Stimulated activated effector memory CD8-positive, alpha-beta T cell treated with anti-CD3 and anti-CD28 coated beads, Interleukin-12 subunit alpha, Interleukin-12 subunit beta, amount 100 ng/mL, for 72 hours (primary cell): ENCODE measurements at regions not wholly inside any gene's neighbourhood (a gene's known extent, or its start where the extent isn't known, plus 50 kb on each side); places are given as distances from the start of the nearest gene placed in this dataset.

Experiments
- ATAC-seq: fragments of 150-1000 bp; cut with Tn5 transposase; 2 replicates; pipeline ENCODE4 v1.10.0; 2021
- DNase-seq, 2 donors: peaks; one replicate each; pipeline ENCODE4 v3.0.0; 2021 to 2022; ENCODE audit warnings: low spot score in 2 of 2
- H3K27ac Mint-ChIP-seq: one replicate; pipeline ENCODE4 v1.8.0; 2022; ENCODE audit warnings: mild to moderate bottlenecking, mixed read lengths
- H3K36me3 Mint-ChIP-seq: one replicate; pipeline ENCODE4 v1.8.0; 2022; ENCODE audit warnings: mild to moderate bottlenecking, mixed read lengths
- H3K4me1 Mint-ChIP-seq: one replicate; pipeline ENCODE4 v1.8.0; 2022; ENCODE audit warnings: mixed read lengths
- H3K4me3 Mint-ChIP-seq: one replicate; pipeline ENCODE4 v1.8.0; 2022; ENCODE audit warnings: mild to moderate bottlenecking, mixed read lengths
- H3K9me3 Mint-ChIP-seq: one replicate; pipeline ENCODE4 v1.8.0; 2022; ENCODE audit warnings: mixed read lengths

GRCh38 chr4:186918466-186918865 is 194.8 kb upstream of the FAT1 start:
- Mint-ChIP-seq H3K36me3 (no peaks in the 10 kb centered on the region), H3K27ac (no peak overlapping the region), H3K4me1 (no peaks in the 10 kb centered on the region), H3K9me3 (peaks cover 12% of the 10 kb centered on the region), H3K4me3 (no peak overlapping the region)
- DNase-seq, result no peak
- ATAC-seq, result no peak

DNA sequence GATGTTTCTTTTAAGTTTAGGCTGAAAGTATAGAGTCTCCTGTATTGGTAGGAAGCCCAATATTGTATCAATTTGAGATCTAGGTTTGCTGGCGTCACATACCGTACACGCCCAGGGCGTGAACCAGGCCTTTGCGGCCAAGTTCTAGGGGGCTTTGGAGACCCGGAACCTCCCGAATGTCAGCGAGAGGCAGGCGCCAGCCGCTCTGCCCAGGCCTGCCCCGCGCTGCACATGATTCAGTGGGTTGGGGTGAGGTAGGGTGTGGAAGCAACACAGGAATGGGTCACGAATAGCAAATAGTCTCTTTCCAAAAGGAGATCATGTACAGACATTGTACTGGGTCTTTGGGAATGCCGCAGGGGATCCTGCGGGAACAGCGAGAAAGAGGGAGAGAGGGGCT is 195.7 kb upstream of the FAT1 start:
- Mint-ChIP-seq H3K36me3 (no peaks in the 10 kb centered on the region), H3K27ac (no peak overlapping the region)

DNA sequence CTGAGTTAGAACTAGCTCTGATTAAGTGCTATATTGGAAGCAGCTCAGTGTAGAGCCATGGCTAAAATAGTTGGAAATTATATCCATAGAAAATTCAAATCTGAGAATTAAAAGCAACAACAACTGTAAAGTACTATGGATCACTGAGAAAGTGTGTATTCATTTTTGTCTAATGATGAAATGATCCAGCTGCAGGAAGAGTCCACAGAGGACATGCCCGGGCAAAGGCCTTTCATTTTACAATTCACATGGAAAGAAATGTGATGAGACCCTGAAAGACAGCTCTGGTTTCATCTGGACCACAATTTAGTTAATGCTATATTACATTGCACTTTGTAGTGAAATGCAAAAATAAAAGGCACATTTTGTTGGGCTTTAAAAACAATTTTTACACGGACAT is 196.8 kb upstream of the FAT1 start:
- no peak overlapping the region for H3K27ac Mint-ChIP-seq
- no peak overlapping the region for H3K4me3 Mint-ChIP-seq
- no peak for DNase-seq
- H3K36me3 Mint-ChIP-seq, result no peaks in the 10 kb centered on the region
- ATAC-seq, result no peak
- H3K4me1 Mint-ChIP-seq, result no peaks in the 10 kb centered on the region
- H3K9me3 Mint-ChIP-seq, result peaks cover 8% of the 10 kb centered on the region

More for the DNA sequence above, 195.7 kb upstream of the FAT1 start:
- H3K4me1 Mint-ChIP-seq, result no peaks in the 10 kb centered on the region
- ATAC-seq, result no peak
- no peak overlapping the region for H3K4me3 Mint-ChIP-seq
- peaks cover 10% of the 10 kb centered on the region for H3K9me3 Mint-ChIP-seq
- DNase-seq, result no peak

- Mint-ChIP-seq H3K9me3 (peaks cover 8% of the 10 kb centered on the region), H3K27ac (no peak overlapping the region), H3K4me3 (no peak overlapping the region), H3K4me1 (no peaks in the 10 kb centered on the region), H3K36me3 (no peaks in the 10 kb centered on the region)
- no peak for DNase-seq
- no peak for ATAC-seq
These were observed 197.3 kb upstream of the FAT1 start for GRCh38 chr4:186920992-186921391.

DNA sequence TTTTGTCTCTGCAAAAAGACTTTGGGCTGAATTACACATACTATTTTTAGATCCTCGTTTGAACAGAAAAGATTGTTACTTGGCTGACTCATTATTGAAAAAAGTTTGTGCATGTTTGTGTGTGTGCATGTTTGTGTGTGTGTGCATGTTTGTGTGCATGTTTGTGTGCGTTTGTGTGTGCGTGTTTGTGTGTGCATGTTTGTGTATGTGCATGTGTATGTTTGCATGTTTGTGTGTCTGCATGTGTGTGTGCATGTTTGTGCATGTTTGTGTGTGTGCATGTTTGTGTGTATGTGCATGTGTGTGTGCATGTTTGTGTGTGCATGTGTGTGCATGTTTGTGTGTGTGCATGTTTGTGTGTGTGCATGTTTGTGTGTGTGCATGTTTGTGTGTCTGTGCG is 201.1 kb upstream of the FAT1 start:
- no peak overlapping the region for H3K4me3 Mint-ChIP-seq
- no peaks in the 10 kb centered on the region for H3K9me3 Mint-ChIP-seq
- ATAC-seq, result no peak
- H3K27ac Mint-ChIP-seq, result no peak overlapping the region
- no peaks in the 10 kb centered on the region for H3K4me1 Mint-ChIP-seq
- H3K36me3 Mint-ChIP-seq, result no peaks in the 10 kb centered on the region
- no peak for DNase-seq

GRCh38 chr4:186927624-186928023 is 204.0 kb upstream of the FAT1 start:
- no peaks in the 10 kb centered on the region for H3K36me3 Mint-ChIP-seq
- H3K27ac Mint-ChIP-seq, result no peak overlapping the region
- H3K4me3 Mint-ChIP-seq, result no peak overlapping the region
- peaks cover 5% of the 10 kb centered on the region for H3K9me3 Mint-ChIP-seq
- H3K4me1 Mint-ChIP-seq, result no peaks in the 10 kb centered on the region
- ATAC-seq (no peak), DNase-seq (no peak)

DNA sequence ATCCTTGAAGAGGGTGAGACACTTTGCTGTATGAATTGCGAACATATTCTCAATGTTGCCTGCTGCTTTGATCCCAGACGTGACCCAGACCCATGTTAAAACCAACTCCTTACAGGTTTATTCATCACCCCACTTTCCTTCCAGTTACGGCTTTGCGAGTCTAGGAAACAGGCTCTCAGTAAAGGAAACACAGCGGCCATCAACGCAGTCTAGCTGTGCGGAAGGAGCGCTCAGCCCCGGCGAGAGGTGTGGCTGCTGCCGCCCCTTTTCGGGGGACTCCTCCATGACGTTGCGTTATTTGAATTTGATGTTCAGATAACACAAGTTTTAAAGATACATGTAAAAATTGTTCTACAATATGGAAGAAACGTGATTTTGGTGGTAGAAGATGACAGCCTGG is 206.4 kb upstream of the FAT1 start:
- no peaks in the 10 kb centered on the region for H3K36me3 Mint-ChIP-seq
- H3K27ac Mint-ChIP-seq, result no peak overlapping the region
- H3K9me3 Mint-ChIP-seq, result peaks cover 9% of the 10 kb centered on the region
- no peaks in the 10 kb centered on the region for H3K4me1 Mint-ChIP-seq
- H3K4me3 Mint-ChIP-seq, result no peak overlapping the region
- ATAC-seq (no peak), DNase-seq (no peak)

GRCh38 chr4:186931519-186931918 is 207.9 kb upstream of the FAT1 start:
- no peak for DNase-seq

DNA sequence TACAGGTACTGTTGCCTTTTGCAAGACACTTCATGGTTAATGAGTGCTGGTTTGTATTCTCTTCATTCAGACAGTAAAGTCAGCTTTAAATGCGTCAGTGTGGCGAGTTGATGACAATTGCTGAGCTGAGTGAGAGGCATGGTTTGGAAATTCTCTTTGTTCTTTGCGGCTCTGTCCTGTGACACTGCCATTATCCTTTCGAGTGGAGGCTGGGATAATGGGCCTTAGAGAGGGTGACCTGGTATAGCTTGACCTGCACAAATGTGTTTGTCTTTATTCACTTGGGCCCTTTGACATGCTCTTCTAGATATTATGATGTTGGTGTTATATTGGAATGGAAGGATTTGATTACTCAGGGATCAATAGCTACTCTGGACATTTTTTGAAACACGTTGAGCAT is 208.5 kb upstream of the FAT1 start:
- ATAC-seq, result no peak
- Mint-ChIP-seq H3K4me1 (no peaks in the 10 kb centered on the region), H3K4me3 (no peak overlapping the region), H3K36me3 (no peaks in the 10 kb centered on the region), H3K9me3 (peaks cover 9% of the 10 kb centered on the region), H3K27ac (no peak overlapping the region)
- DNase-seq, result no peak

More at GRCh38 chr4:186931519-186931918, 207.9 kb upstream of the FAT1 start:
- Mint-ChIP-seq H3K9me3 (peaks cover 9% of the 10 kb centered on the region), H3K27ac (no peak overlapping the region), H3K4me3 (no peak overlapping the region), H3K4me1 (no peaks in the 10 kb centered on the region), H3K36me3 (no peaks in the 10 kb centered on the region)
- no peak for ATAC-seq

- ATAC-seq (no peak), DNase-seq (no peak)
- Mint-ChIP-seq H3K4me3 (no peak overlapping the region), H3K4me1 (no peaks in the 10 kb centered on the region), H3K27ac (no peak overlapping the region), H3K36me3 (no peaks in the 10 kb centered on the region), H3K9me3 (peaks cover 10% of the 10 kb centered on the region)
These were observed 209.1 kb upstream of the FAT1 start for GRCh38 chr4:186932631-186933187.

- no peaks in the 10 kb centered on the region for H3K36me3 Mint-ChIP-seq
- no peak overlapping the region for H3K27ac Mint-ChIP-seq
- no peak for DNase-seq
- no peak overlapping the region for H3K4me3 Mint-ChIP-seq
- H3K4me1 Mint-ChIP-seq, result no peaks in the 10 kb centered on the region
- ATAC-seq, result no peak
- peaks cover 19% of the 10 kb centered on the region for H3K9me3 Mint-ChIP-seq
These were observed 210.6 kb upstream of the FAT1 start for GRCh38 chr4:186934244-186934643.

DNA sequence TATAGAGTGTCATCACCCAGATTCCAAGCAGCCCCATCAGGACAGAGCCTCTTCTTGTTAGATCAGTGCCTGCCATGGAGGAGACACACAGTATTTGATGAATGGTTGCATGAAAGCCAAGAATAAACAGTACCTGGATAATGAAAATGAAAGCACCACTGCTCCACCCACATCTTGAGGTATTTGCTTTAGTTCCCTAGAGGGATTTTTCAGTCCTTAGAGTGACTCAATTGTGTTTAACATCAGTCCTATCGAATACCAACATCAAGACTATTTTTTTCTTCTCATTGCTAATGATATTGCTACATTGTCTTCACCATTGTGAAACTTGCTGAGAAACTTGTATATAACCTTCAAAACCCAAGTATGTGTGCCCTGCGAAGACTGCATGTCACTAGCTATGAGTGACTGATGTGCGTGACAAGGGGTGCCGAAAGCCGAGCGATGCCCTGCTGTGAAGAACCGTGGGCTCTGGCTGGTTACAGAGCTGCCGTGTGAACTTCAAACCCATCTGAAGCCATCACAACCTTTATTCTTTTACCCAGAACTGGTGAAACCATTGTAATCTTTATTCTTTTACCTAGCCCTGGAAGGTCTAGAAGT is 211.3 kb upstream of the FAT1 start:
- no peaks in the 10 kb centered on the region for H3K4me1 Mint-ChIP-seq
- ATAC-seq (no peak), DNase-seq (no peak)
- no peak overlapping the region for H3K27ac Mint-ChIP-seq
- peaks cover 19% of the 10 kb centered on the region for H3K9me3 Mint-ChIP-seq
- no peak overlapping the region for H3K4me3 Mint-ChIP-seq
- H3K36me3 Mint-ChIP-seq, result no peaks in the 10 kb centered on the region

- Mint-ChIP-seq H3K9me3 (peaks cover 16% of the 10 kb centered on the region), H3K27ac (no peak overlapping the region), H3K36me3 (no peaks in the 10 kb centered on the region), H3K4me3 (no peak overlapping the region), H3K4me1 (no peaks in the 10 kb centered on the region)
- DNase-seq (no peak), ATAC-seq (no peak)
These were observed 212.2 kb upstream of the FAT1 start for GRCh38 chr4:186935901-186936300.

- H3K27ac Mint-ChIP-seq, result no peak overlapping the region
- peaks cover 16% of the 10 kb centered on the region for H3K9me3 Mint-ChIP-seq
- ATAC-seq, result no peak
- no peak overlapping the region for H3K4me3 Mint-ChIP-seq
- no peaks in the 10 kb centered on the region for H3K36me3 Mint-ChIP-seq
- no peak for DNase-seq
- no peaks in the 10 kb centered on the region for H3K4me1 Mint-ChIP-seq
These were observed 213.1 kb upstream of the FAT1 start for GRCh38 chr4:186936496-186937375.

DNA sequence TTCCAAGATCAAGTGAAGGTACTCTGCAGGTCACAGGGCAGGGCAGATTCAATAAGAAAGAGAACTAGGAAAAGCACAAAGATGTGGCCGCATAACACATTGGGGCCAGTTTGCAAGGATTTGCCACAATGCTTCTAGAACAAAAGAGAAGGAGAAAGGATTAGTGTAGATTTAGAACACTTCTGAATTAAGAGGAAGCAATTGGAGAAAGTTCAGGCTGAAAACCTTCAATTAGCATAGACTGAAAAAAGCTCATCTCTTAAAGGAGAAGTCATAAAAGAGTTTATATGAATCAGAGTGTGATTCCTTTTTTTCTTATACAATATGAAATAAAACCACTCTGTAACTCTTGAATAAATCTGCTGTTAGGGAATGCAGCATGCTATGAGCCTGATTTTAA is 215.6 kb upstream of the FAT1 start:
- Mint-ChIP-seq H3K4me1 (no peaks in the 10 kb centered on the region), H3K36me3 (no peaks in the 10 kb centered on the region), H3K4me3 (no peak overlapping the region), H3K9me3 (peaks cover 15% of the 10 kb centered on the region), H3K27ac (no peak overlapping the region)
- DNase-seq (no peak), ATAC-seq (no peak)

DNA sequence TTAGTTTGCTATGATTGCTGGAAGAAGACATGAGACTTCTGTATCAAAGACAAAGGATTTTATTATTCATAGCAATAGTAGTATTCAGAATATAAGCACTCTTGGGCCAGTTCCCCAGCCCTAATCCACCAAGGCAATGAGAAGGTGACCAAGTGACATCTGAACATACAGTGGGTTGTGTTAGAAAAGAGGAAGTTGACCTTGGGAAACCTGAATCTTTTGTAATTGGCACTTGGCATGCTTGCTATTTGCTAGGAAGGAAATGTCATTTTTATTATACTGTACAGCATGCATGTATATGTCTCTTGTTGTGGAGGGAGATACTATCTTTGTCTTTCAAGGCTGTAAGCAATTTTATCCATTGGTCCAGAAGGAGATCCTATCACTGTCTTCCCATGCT is 216.1 kb upstream of the FAT1 start:
- Mint-ChIP-seq H3K9me3 (peaks cover 18% of the 10 kb centered on the region), H3K36me3 (no peaks in the 10 kb centered on the region), H3K4me3 (no peak overlapping the region), H3K4me1 (no peaks in the 10 kb centered on the region), H3K27ac (no peak overlapping the region)
- no peak for ATAC-seq
- DNase-seq, result no peak
